Nephron progenitor cell (in vitro differentiated cells): ENCODE measurements at regions not wholly inside any gene's neighbourhood (a gene's known extent, or its start where the extent isn't known, plus 50 kb on each side); places are given as distances from the start of the nearest gene placed in this dataset.

Source experiments
- DNase-seq: peaks from one replicate; pipeline ENCODE4 v3.0.0; 2021
- H3K27ac Mint-ChIP-seq: 2 replicates; pipeline ENCODE4 v1.8.0; 2021; ENCODE audit warnings: mild to moderate bottlenecking, moderate library complexity, mixed read lengths
- H3K27me3 Mint-ChIP-seq: 2 replicates; pipeline ENCODE4 v1.8.0; 2021; ENCODE audit warnings: mild to moderate bottlenecking, low read depth, mixed read lengths; ENCODE audit not compliant: poor library complexity
- H3K36me3 Mint-ChIP-seq: 2 replicates; pipeline ENCODE4 v1.8.0; 2021; ENCODE audit warnings: low read depth, mixed read lengths
- H3K4me1 Mint-ChIP-seq: 2 replicates; pipeline ENCODE4 v1.8.0; 2021; ENCODE audit warnings: mixed read lengths
- H3K4me3 Mint-ChIP-seq: 2 replicates; pipeline ENCODE4 v1.8.0; 2021; ENCODE audit warnings: mild to moderate bottlenecking, moderate library complexity, mixed read lengths
- H3K9me3 Mint-ChIP-seq: 2 replicates; pipeline ENCODE4 v1.8.0; 2021; ENCODE audit warnings: mild to moderate bottlenecking, moderate library complexity, mixed read lengths
- TF ChIP-seq, protein P1 (sequence below): fragments of 200-600 bp; sonication (generic); IDR thresholded peaks from 2 replicates; pipeline ENCODE4 v1.5.0; 2021; ENCODE audit warnings: antibody characterized with exemption

- no peak overlapping the region for H3K27ac Mint-ChIP-seq
- no peak for DNase-seq
- TF ChIP-seq, protein P1, sequence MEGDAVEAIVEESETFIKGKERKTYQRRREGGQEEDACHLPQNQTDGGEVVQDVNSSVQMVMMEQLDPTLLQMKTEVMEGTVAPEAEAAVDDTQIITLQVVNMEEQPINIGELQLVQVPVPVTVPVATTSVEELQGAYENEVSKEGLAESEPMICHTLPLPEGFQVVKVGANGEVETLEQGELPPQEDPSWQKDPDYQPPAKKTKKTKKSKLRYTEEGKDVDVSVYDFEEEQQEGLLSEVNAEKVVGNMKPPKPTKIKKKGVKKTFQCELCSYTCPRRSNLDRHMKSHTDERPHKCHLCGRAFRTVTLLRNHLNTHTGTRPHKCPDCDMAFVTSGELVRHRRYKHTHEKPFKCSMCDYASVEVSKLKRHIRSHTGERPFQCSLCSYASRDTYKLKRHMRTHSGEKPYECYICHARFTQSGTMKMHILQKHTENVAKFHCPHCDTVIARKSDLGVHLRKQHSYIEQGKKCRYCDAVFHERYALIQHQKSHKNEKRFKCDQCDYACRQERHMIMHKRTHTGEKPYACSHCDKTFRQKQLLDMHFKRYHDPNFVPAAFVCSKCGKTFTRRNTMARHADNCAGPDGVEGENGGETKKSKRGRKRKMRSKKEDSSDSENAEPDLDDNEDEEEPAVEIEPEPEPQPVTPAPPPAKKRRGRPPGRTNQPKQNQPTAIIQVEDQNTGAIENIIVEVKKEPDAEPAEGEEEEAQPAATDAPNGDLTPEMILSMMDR = no peak
- no peaks in the 10 kb centered on the region for H3K27me3 Mint-ChIP-seq
- no peaks in the 10 kb centered on the region for H3K36me3 Mint-ChIP-seq
- H3K4me3 Mint-ChIP-seq = no peak overlapping the region
- H3K9me3 Mint-ChIP-seq = peaks cover 98% of the 10 kb centered on the region
- no peaks in the 10 kb centered on the region for H3K4me1 Mint-ChIP-seq
Observed at GRCh38 chr16:35308674-35309073, 1849.3 kb downstream of the TP53TG3F start.

GRCh38 chr16:35310999-35311398 is 1851.6 kb downstream of the TP53TG3F start:
- TF ChIP-seq, protein P1 = no peak
- no peaks in the 10 kb centered on the region for H3K4me1 Mint-ChIP-seq
- peaks cover 100% of the 10 kb centered on the region for H3K9me3 Mint-ChIP-seq
- H3K27ac Mint-ChIP-seq = no peak overlapping the region
- no peaks in the 10 kb centered on the region for H3K36me3 Mint-ChIP-seq
- DNase-seq = no peak
- no peak overlapping the region for H3K4me3 Mint-ChIP-seq
- H3K27me3 Mint-ChIP-seq = no peaks in the 10 kb centered on the region

DNA sequence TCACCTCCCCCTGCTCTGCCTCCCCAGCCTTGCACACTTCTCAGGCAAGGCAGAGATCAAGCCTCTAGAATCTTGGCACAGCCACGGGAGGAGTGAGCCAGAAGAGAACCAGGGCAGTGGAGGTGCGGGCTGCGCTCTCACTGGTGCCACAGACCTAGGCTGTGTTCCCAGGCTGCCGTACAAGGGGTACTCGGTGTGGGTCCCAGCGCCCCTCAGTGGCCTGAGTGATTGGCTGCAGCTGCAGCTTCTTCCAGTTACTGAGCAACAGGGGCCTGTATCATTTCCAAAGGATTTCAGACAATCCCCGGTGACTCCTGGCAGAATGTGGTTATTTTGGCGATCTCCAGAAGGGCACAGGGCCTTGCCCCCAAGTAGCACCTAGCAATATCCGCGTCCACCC is 1852.1 kb downstream of the TP53TG3F start:
- H3K27ac Mint-ChIP-seq = no peak overlapping the region
- peaks cover 100% of the 10 kb centered on the region for H3K9me3 Mint-ChIP-seq
- DNase-seq = no peak
- no peaks in the 10 kb centered on the region for H3K4me1 Mint-ChIP-seq
- TF ChIP-seq, protein P1 = no peak
- H3K36me3 Mint-ChIP-seq = no peaks in the 10 kb centered on the region
- no peaks in the 10 kb centered on the region for H3K27me3 Mint-ChIP-seq
- no peak overlapping the region for H3K4me3 Mint-ChIP-seq

GRCh38 chr16:35314298-35314697 is 1854.9 kb downstream of the TP53TG3F start:
- no peak for DNase-seq
- H3K27me3 Mint-ChIP-seq = no peaks in the 10 kb centered on the region
- TF ChIP-seq, protein P1 = no peak
- no peak overlapping the region for H3K27ac Mint-ChIP-seq
- no peaks in the 10 kb centered on the region for H3K36me3 Mint-ChIP-seq
- H3K4me1 Mint-ChIP-seq = no peaks in the 10 kb centered on the region
- H3K9me3 Mint-ChIP-seq = peaks cover 95% of the 10 kb centered on the region
- H3K4me3 Mint-ChIP-seq = no peak overlapping the region

- H3K9me3 Mint-ChIP-seq = peaks cover 81% of the 10 kb centered on the region
Observed at GRCh38 chr16:35319536-35320192, 1860.3 kb downstream of the TP53TG3F start.

More at GRCh38 chr16:35319536-35320192, 1860.3 kb downstream of the TP53TG3F start:
- no peaks in the 10 kb centered on the region for H3K36me3 Mint-ChIP-seq
- no peak for DNase-seq
- H3K4me1 Mint-ChIP-seq = no peaks in the 10 kb centered on the region
- TF ChIP-seq, protein P1 = no peak
- H3K27ac Mint-ChIP-seq = no peak overlapping the region
- no peak overlapping the region for H3K4me3 Mint-ChIP-seq
- H3K27me3 Mint-ChIP-seq = no peaks in the 10 kb centered on the region
